Neural cell (in vitro differentiated cells): ENCODE measurements at regions not wholly inside any gene's neighbourhood (a gene's known extent, or its start where the extent isn't known, plus 50 kb on each side); places are given as distances from the start of the nearest gene placed in this dataset.

ENCODE experiments used
- CTCF ChIP-seq: fragments of 450-650 bp; IDR thresholded peaks from 2 replicates; pipeline ENCODE4 v1.5.1; 2014; ENCODE audit warnings: antibody characterized with exemption, mild to moderate bottlenecking, moderate library complexity; ENCODE audit not compliant: poor library complexity, severe bottlenecking
- EZH2 ChIP-seq: fragments of 200-600, 300-800 bp; shearing (Covaris generic), sonication (generic); IDR thresholded peaks from 2 replicates; pipeline ENCODE4 v1.6.1; 2014; ENCODE audit warnings: antibody characterized with exemption, low read length, borderline replicate concordance, mild to moderate bottlenecking; ENCODE audit not compliant: insufficient read depth, poor library complexity, severe bottlenecking

- TF ChIP-seq CTCF, result no peak
- TF ChIP-seq EZH2, result no peak
Measured at GRCh38 chr2:41867553-41867952, 180.3 kb upstream of the PKDCC start.
